H1 (cell line): ENCODE measurements at regions not wholly inside any gene's neighbourhood (a gene's known extent, or its start where the extent isn't known, plus 50 kb on each side); places are given as distances from the start of the nearest gene placed in this dataset.

ENCODE experiments used
- CHD7 ChIP-seq: fragments of 300-600 bp; sonication (generic); IDR thresholded peaks from 2 replicates; pipeline ENCODE4 v1.7.1; 2012; ENCODE audit warnings: low read length, moderate library complexity, mild to moderate bottlenecking, inconsistent platforms; ENCODE audit not compliant: insufficient replicate concordance
- JUND ChIP-seq: IDR thresholded peaks from 2 replicates; pipeline ENCODE4 v1.6.1; 2011; ENCODE audit warnings: mild to moderate bottlenecking, improper control_type of control experiment, low read length
- PHF8 ChIP-seq: fragments of 200-600 bp; sonication (generic); conservative IDR thresholded peaks from 2 replicates; pipeline ENCODE4 v1.7.1; 2012; ENCODE audit warnings: low read depth, mild to moderate bottlenecking, inconsistent platforms, low read length, moderate library complexity
- POU5F1 ChIP-seq: IDR thresholded peaks from 2 replicates; pipeline ENCODE4 v1.6.1; 2011; ENCODE audit warnings: low read depth, mild to moderate bottlenecking, low read length, moderate library complexity
- RXRA ChIP-seq: IDR thresholded peaks from 2 replicates; pipeline ENCODE4 v1.6.1; 2011; ENCODE audit warnings: low read depth, mild to moderate bottlenecking, low read length, moderate library complexity; ENCODE audit not compliant: insufficient read depth
- SAP30 ChIP-seq: fragments of 300-600 bp; sonication (generic); IDR thresholded peaks from 2 replicates; pipeline ENCODE4 v1.7.1; 2012; ENCODE audit warnings: low read length, moderate library complexity, mild to moderate bottlenecking, inconsistent platforms; ENCODE audit not compliant: insufficient read depth, insufficient replicate concordance
- SP4 ChIP-seq: IDR thresholded peaks from 2 replicates; pipeline ENCODE4 v1.6.1; 2012; ENCODE audit warnings: low read length, inconsistent platforms

- no peak for TF ChIP-seq CHD7
- TF ChIP-seq POU5F1: no peak
- TF ChIP-seq JUND: no peak
- no peak for TF ChIP-seq SAP30
- no peak for TF ChIP-seq RXRA
- TF ChIP-seq SP4: no peak
- no peak for TF ChIP-seq PHF8
Observed at GRCh38 chr6:20286968-20287565, 74.8 kb upstream of the MBOAT1 start (continued).
